ENCODE measurements at regions not wholly inside any gene's neighbourhood (a gene's known extent, or its start where the extent isn't known, plus 50 kb on each side); places are given as distances from the start of the nearest gene placed in this dataset.

DNA sequence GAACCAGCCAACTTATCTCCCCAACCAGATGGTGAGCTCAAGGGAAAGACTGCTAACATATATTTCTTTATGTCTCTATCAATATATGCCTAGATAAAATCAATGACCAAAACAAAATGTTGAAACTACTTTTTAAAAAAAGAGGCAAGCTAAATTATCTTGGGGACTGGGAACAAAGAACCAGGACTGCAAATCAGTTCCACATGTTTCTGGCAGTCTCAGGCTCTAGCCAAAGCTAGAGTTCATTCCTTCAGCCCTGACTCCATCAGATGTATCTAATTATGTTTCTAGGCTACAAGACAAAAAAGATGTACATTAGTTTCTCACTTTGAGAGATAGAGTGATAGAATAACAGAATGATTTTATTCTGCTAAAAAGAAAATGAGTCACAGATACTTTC lies 1290.3 kb upstream of the SORCS1 start:
- Histone ChIP-seq H3K9me3 (no peaks in the 10 kb centered on the region), H3K4me3 (no peak overlapping the region), H3K27me3 (no peaks in the 10 kb centered on the region), H3K27ac (no peak overlapping the region), H3K36me3 (no peaks in the 10 kb centered on the region), H3K4me1 (no peaks in the 10 kb centered on the region)
- no peak for DNase-seq
- intact Hi-C loops (cut with DNase I; ENCODE audit: low total_unique reads), result no loop called here
- TF ChIP-seq, protein P1, sequence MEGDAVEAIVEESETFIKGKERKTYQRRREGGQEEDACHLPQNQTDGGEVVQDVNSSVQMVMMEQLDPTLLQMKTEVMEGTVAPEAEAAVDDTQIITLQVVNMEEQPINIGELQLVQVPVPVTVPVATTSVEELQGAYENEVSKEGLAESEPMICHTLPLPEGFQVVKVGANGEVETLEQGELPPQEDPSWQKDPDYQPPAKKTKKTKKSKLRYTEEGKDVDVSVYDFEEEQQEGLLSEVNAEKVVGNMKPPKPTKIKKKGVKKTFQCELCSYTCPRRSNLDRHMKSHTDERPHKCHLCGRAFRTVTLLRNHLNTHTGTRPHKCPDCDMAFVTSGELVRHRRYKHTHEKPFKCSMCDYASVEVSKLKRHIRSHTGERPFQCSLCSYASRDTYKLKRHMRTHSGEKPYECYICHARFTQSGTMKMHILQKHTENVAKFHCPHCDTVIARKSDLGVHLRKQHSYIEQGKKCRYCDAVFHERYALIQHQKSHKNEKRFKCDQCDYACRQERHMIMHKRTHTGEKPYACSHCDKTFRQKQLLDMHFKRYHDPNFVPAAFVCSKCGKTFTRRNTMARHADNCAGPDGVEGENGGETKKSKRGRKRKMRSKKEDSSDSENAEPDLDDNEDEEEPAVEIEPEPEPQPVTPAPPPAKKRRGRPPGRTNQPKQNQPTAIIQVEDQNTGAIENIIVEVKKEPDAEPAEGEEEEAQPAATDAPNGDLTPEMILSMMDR (IDR thresholded peaks at IDR 0.05), result no peak

DNA sequence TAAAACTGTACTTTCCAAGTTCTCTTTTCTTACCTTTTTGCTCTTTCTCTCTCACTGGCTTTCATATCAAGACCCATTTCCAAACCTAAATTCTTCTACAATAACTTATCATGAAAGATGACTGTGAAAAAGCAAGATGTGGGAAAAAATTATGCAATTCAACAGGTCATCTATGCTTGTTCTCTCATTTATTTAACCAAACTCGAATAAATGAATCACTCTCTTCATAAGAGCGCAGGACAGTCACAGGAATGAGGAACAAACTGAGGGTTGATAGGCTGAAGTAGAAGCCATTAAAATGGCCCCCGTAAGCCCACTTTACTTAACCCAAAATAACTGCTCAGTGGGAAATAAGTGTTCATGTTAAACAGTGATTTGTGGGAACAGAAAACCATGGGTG lies 1289.7 kb upstream of the SORCS1 start:
- TF ChIP-seq, protein P1 (IDR thresholded peaks at IDR 0.05), result no peak
- intact Hi-C loops (cut with DNase I; ENCODE audit: low total_unique reads), result no loop called here
- DNase-seq, result no peak
- no peaks in the 10 kb centered on the region for H3K9me3 ChIP-seq
- H3K4me3 ChIP-seq, result no peak overlapping the region
- no peaks in the 10 kb centered on the region for H3K27me3 ChIP-seq
- no peaks in the 10 kb centered on the region for H3K36me3 ChIP-seq
- no peaks in the 10 kb centered on the region for H3K4me1 ChIP-seq
- H3K27ac ChIP-seq, result no peak overlapping the region

DNA sequence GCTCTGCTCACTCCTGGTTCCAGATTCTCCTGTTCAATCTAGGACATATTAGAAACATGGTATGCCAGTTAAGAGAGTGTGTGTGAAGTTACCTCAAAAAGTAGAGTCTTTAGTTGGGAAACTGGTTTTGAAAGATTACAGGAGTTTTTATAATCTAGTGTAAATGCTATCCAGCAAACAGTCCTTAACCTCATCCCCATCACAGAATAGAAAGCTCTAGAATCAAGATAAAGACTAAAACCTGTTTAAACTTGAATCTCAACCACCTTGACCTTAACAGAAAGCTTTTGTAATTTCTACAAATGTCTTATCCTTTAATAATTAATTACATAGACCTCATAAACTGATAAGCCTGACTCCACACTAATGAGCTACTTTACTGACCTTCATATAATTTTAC lies 1288.7 kb upstream of the SORCS1 start:
- intact Hi-C loops (cut with DNase I; ENCODE audit: low total_unique reads), result no loop called here
- H3K27ac ChIP-seq, result no peak overlapping the region
- H3K9me3 ChIP-seq, result no peaks in the 10 kb centered on the region

DNA sequence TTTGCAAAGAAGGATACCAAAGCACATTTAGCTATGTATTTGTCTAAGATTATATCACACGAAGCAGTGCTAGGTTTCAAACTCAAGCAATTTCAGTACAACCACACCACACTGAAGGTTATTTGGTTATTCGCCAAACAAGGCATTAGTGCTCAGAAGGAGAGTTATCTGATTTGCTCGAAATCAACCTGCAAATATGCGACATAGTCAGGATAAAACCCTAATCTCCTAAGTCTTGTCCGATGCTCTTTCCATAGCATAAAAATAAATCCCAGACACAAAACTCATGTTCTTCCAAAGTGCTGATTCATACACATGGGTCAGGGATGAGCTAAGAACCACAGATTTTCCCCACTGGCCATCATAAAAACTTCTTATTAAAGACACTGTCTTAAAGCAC lies 1288.0 kb upstream of the SORCS1 start:
- Histone ChIP-seq H3K36me3 (no peaks in the 10 kb centered on the region), H3K27me3 (no peaks in the 10 kb centered on the region), H3K4me1 (no peaks in the 10 kb centered on the region), H3K27ac (no peak overlapping the region), H3K9me3 (no peaks in the 10 kb centered on the region), H3K4me3 (no peak overlapping the region)
- TF ChIP-seq, protein P1 (IDR thresholded peaks at IDR 0.05), result no peak
- intact Hi-C loops (cut with DNase I; ENCODE audit: low total_unique reads), result no loop called here
- DNase-seq, result no peak

More for the DNA sequence above, 1288.7 kb upstream of the SORCS1 start:
- no peak for DNase-seq
- no peaks in the 10 kb centered on the region for H3K36me3 ChIP-seq
- TF ChIP-seq, protein P1 (IDR thresholded peaks at IDR 0.05), result no peak
- H3K4me1 ChIP-seq, result no peaks in the 10 kb centered on the region
- H3K4me3 ChIP-seq, result no peak overlapping the region
- H3K27me3 ChIP-seq, result no peaks in the 10 kb centered on the region

DNA sequence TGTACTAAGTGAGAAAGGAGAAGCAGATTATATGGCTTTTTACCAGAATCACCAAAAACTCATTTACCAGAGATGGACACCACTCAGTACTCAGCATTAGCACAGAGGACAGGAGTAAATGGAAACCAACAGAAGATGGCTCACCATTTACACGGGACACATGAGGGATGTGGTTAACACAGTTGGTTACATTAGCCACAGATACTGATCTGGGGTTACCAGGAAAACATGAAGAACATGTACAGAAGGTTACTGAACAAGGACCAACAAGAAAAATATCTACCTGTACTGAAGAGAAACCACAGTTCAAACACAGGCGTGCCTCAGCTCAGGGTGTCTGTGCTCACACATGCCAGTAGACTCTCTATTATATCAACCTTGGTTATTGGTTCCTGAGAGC lies 1285.8 kb upstream of the SORCS1 start:
- Histone ChIP-seq H3K4me1 (no peaks in the 10 kb centered on the region), H3K27ac (no peak overlapping the region), H3K27me3 (no peaks in the 10 kb centered on the region), H3K36me3 (no peaks in the 10 kb centered on the region), H3K4me3 (no peak overlapping the region), H3K9me3 (no peaks in the 10 kb centered on the region)
- intact Hi-C loops (cut with DNase I; ENCODE audit: low total_unique reads), result no loop called here
- TF ChIP-seq, protein P1 (IDR thresholded peaks at IDR 0.05), result no peak
- DNase-seq, result no peak

DNA sequence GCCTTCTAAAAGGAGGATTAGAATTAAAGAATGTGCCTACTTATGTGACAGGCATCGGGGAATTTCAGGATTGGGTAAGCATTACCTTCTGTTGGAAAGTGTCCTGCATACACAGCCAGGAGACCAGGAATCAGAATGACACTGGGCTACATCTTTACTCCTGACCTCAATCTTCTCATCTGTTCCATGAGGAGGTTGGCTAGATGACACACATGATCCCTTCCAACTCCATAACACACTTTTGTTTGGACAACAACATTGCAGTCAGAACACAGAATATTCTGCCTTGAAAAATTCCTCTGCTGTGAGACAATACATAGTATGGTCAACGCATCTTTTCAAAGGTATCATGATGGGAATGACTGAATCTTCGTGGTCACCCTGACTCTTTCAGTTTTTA lies 1281.2 kb upstream of the SORCS1 start:
- Histone ChIP-seq H3K27me3 (no peaks in the 10 kb centered on the region), H3K27ac (no peak overlapping the region), H3K4me1 (no peaks in the 10 kb centered on the region), H3K9me3 (no peaks in the 10 kb centered on the region), H3K36me3 (no peaks in the 10 kb centered on the region), H3K4me3 (no peak overlapping the region)
- TF ChIP-seq, protein P1 (IDR thresholded peaks at IDR 0.05), result no peak
- DNase-seq, result no peak
- intact Hi-C loops (cut with DNase I; ENCODE audit: low total_unique reads), result no loop called here
